Astrocyte (in vitro differentiated cells and primary cell): ENCODE measurements at regions not wholly inside any gene's neighbourhood (a gene's known extent, or its start where the extent isn't known, plus 50 kb on each side); places are given as distances from the start of the nearest gene placed in this dataset.

ENCODE experiments used
- CTCF ChIP-seq: IDR thresholded peaks from 2 replicates; pipeline ENCODE4 v1.5.1; 2011; ENCODE audit warnings: low read depth, mild to moderate bottlenecking, inconsistent platforms, low read length, moderate library complexity; ENCODE audit not compliant: insufficient read depth
- EZH2 ChIP-seq: IDR thresholded peaks from 2 replicates; pipeline ENCODE4 v1.6.1; 2012; ENCODE audit warnings: mild to moderate bottlenecking, low read length, inconsistent platforms; ENCODE audit not compliant: insufficient read depth

GRCh38 chr17:14522795-14523387 lies 222.0 kb downstream of the HS3ST3B1 start:
- TF ChIP-seq CTCF (no peak), EZH2 (no peak)
